Glutamatergic neuron (in vitro differentiated cells): ENCODE measurements at regions not wholly inside any gene's neighbourhood (a gene's known extent, or its start where the extent isn't known, plus 50 kb on each side); places are given as distances from the start of the nearest gene placed in this dataset.
"Not testable (repeated sequence)": the region's sequence is repeated elsewhere in the genome, so short reads cannot be mapped to it uniquely, and the experiment has no call there.

Experiments
- DNase-seq: peaks from one replicate; pipeline ENCODE4 v3.0.0; 2022
- H3K27ac Mint-ChIP-seq: one replicate; pipeline ENCODE4 v1.8.0; 2020; ENCODE audit warnings: mild to moderate bottlenecking, mixed read lengths, inconsistent platforms; ENCODE audit not compliant: unreplicated experiment
- H3K27me3 Mint-ChIP-seq: one replicate; pipeline ENCODE4 v1.8.0; 2020; ENCODE audit warnings: mild to moderate bottlenecking, moderate library complexity, mixed read lengths, inconsistent platforms; ENCODE audit not compliant: unreplicated experiment
- H3K36me3 Mint-ChIP-seq: one replicate; pipeline ENCODE4 v1.8.0; 2020; ENCODE audit warnings: mild to moderate bottlenecking, mixed read lengths, inconsistent platforms; ENCODE audit not compliant: unreplicated experiment
- H3K4me1 Mint-ChIP-seq: one replicate; pipeline ENCODE4 v1.8.0; 2020; ENCODE audit warnings: mild to moderate bottlenecking, low read depth, mixed read lengths, inconsistent platforms; ENCODE audit not compliant: unreplicated experiment
- H3K4me3 Mint-ChIP-seq: one replicate; pipeline ENCODE4 v1.8.0; 2020; ENCODE audit warnings: mild to moderate bottlenecking, mixed read lengths, inconsistent platforms; ENCODE audit not compliant: unreplicated experiment
- H3K9me3 Mint-ChIP-seq: one replicate; pipeline ENCODE4 v1.8.0; 2020; ENCODE audit warnings: mild to moderate bottlenecking, moderate library complexity, mixed read lengths, inconsistent platforms; ENCODE audit not compliant: unreplicated experiment
- TF ChIP-seq, protein P1 (sequence below): fragments of 200-600 bp; sonication (generic); IDR thresholded peaks from one replicate; pipeline ENCODE4 v1.5.0; 2021; ENCODE audit not compliant: partially characterized antibody, unreplicated experiment

DNA sequence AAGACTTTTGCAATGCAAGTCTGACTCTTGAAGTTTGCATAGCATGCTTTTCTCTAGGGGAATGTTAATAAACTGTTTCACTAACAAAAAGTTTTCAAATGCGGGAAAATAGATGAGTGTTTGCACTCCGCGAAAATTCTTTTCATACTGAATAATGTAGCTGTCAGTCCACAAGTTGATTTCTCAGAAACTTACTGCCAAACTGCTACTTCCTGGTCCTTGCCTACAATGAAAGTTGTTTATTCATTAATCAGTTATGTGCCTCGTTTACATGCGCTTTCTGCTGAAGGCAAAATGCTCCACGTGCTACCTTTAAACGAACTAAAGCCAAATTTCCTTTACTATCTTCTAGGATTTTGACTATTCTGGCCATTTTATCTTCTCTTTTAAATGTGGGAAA, 166.2 kb downstream of the MAGEB17 start:
- Mint-ChIP-seq H3K4me3 (no peak overlapping the region), H3K9me3 (peaks cover 2% of the 10 kb centered on the region), H3K4me1 (no peaks in the 10 kb centered on the region), H3K27me3 (no peaks in the 10 kb centered on the region), H3K27ac (no peak overlapping the region), H3K36me3 (no peaks in the 10 kb centered on the region)
- TF ChIP-seq, protein P1, sequence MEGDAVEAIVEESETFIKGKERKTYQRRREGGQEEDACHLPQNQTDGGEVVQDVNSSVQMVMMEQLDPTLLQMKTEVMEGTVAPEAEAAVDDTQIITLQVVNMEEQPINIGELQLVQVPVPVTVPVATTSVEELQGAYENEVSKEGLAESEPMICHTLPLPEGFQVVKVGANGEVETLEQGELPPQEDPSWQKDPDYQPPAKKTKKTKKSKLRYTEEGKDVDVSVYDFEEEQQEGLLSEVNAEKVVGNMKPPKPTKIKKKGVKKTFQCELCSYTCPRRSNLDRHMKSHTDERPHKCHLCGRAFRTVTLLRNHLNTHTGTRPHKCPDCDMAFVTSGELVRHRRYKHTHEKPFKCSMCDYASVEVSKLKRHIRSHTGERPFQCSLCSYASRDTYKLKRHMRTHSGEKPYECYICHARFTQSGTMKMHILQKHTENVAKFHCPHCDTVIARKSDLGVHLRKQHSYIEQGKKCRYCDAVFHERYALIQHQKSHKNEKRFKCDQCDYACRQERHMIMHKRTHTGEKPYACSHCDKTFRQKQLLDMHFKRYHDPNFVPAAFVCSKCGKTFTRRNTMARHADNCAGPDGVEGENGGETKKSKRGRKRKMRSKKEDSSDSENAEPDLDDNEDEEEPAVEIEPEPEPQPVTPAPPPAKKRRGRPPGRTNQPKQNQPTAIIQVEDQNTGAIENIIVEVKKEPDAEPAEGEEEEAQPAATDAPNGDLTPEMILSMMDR = no peak
- no peak for DNase-seq

DNA sequence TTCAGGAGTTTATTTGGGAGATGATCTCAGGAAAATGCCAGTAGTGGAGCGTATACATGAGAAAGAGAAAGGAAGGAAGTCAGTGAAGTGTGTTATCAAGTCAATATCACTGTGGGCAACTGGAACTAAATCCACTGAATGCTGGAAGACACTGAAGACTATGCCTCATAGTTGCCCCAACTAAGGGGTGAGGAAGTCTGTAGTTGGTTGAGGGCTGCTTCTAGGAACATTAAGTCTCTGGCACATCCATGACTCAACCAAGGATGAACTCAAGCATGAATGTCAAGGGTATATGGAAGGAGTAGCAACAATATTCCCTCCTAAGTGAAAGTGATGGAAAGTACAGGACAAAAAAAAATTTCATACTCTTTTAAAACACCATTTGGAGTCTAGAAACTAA, 167.9 kb downstream of the MAGEB17 start:
- DNase-seq = no peak
- Mint-ChIP-seq H3K27ac (no peak overlapping the region), H3K36me3 (no peaks in the 10 kb centered on the region), H3K27me3 (no peaks in the 10 kb centered on the region), H3K9me3 (peaks cover 2% of the 10 kb centered on the region), H3K4me3 (no peak overlapping the region), H3K4me1 (no peaks in the 10 kb centered on the region)
- TF ChIP-seq, protein P1 = no peak

DNA sequence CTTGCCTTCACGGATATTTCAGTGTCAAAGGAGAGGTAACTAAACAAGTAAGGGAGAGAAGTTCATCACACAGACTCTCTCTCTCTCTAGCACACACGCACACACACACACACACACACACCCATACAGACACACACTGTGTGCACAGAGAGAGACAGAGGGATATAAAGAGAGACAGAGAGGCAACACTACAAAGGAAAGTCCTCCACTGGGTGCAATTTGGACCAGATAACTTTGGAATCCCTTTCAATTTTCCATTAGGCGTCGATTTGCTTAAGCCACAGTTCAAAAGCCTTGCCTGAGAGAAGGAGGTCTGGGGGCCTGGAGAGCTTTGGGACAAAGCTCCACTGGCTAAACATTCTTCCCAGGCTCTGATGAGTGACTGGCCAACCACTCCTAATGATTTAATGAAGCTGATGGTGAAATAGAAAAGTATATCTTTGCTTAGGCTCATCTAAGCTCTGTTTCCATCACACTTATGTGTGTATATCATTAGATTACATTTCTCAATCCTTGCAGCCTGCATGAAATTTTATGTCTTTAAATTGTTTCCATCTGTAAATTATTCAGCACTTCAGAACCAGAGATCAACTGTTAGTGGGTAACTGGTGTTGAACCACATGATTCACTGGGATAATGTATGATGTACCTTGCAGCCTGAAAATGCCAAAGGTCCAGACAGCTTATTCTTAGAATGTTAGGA, 180.8 kb downstream of the MAGEB17 start:
- no peak overlapping the region for H3K4me3 Mint-ChIP-seq
- DNase-seq = no peak
- H3K4me1 Mint-ChIP-seq = no peaks in the 10 kb centered on the region
- TF ChIP-seq, protein P1 = no peak
- no peaks in the 10 kb centered on the region for H3K9me3 Mint-ChIP-seq
- no peak overlapping the region for H3K27ac Mint-ChIP-seq
- no peaks in the 10 kb centered on the region for H3K36me3 Mint-ChIP-seq
- peaks cover 2% of the 10 kb centered on the region for H3K27me3 Mint-ChIP-seq

DNA sequence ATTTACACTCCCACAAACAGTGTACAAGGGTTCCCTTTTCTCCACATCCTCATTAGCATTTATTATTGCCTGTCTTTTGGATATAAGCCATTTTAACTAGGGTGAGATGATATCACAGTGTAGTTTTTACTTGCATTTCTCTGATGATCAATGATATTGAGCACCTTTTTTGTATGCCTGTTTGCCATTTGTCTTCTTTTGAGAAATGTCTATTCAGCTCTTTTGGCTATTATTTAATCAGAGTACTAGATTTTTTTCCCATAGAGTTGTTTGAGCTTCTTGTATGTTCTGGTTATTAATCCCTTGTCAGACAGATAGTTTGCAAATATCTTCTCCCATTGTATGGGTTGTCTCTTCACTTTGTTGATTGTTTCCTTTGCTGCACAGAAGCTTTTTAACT, 190.6 kb downstream of the MAGEB17 start:
- H3K4me3 Mint-ChIP-seq = no peak overlapping the region
- no peaks in the 10 kb centered on the region for H3K9me3 Mint-ChIP-seq
- TF ChIP-seq, protein P1 = no peak
- H3K4me1 Mint-ChIP-seq = no peaks in the 10 kb centered on the region
- H3K27ac Mint-ChIP-seq = no peak overlapping the region
- no peak for DNase-seq
- H3K36me3 Mint-ChIP-seq = no peaks in the 10 kb centered on the region
- H3K27me3 Mint-ChIP-seq = no peaks in the 10 kb centered on the region

DNA sequence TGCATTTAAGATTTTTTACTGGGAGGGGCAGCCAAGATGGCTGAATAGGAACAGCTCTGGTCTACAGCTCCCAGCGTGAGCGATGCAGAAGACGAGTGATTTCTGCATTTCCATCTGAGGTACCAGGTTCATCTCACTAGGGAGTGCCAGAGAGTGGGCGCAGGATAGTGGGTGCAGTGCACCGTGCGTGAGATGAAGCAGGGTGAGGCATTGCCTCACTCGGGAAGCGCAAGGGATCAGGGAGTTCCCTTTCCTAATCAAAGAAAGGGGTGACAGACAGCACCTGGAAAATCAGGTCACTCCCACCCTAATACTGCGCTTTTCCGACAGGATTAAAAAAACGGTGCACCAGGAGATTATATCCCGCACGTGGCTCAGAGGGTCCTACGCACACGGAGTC, 192.8 kb downstream of the MAGEB17 start:
- not testable (repeated sequence) for H3K27ac Mint-ChIP-seq, DNase-seq, H3K4me3 Mint-ChIP-seq, H3K27me3 Mint-ChIP-seq, H3K36me3 Mint-ChIP-seq, H3K4me1 Mint-ChIP-seq, H3K9me3 Mint-ChIP-seq

DNA sequence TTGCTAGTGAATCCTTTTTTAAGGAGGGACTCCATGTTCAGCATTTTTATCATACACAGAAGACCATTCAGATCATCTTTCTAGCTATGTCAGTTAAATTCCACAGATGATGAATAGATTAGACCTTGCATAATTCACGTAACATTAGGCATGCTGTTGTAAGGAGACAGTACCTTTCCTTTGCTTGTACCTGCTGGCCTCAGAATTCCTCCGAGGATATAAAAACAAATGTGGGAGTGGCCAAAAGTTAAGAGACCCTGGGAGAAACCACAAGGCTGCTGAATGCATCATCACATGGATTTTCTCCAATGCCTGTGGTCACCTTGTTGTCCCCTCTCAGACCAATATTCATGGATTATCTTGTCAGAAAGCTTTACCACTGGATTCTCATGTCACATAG, 201.4 kb downstream of the MAGEB17 start:
- TF ChIP-seq, protein P1 = no peak
- Mint-ChIP-seq H3K27ac (no peak overlapping the region), H3K36me3 (no peaks in the 10 kb centered on the region), H3K4me3 (no peak overlapping the region), H3K9me3 (no peaks in the 10 kb centered on the region), H3K27me3 (no peaks in the 10 kb centered on the region), H3K4me1 (no peaks in the 10 kb centered on the region)
- DNase-seq = no peak
